A549 (cell line): ENCODE measurements at regions not wholly inside any gene's neighbourhood (a gene's known extent, or its start where the extent isn't known, plus 50 kb on each side); places are given as distances from the start of the nearest gene placed in this dataset.

Experiments used
- ATAC-seq, 2 experiments: fragments of 200-7000 bp in 1 of 2; fragments of >200 bp in 1 of 2; cut with Nextera tagmentation in 1 of 2; cut with Tn5 transposase in 1 of 2; 3 replicates each; pipeline versions ENCODE4 v1.8.0 to v1.9.1; 2018 to 2020; ENCODE audit warnings: mild to moderate bottlenecking in 1 of 2, moderate library complexity in 1 of 2
- CTCF ChIA-PET: fragments of 300-600 bp; sonication (Branson Sonifier 250); formaldehyde crosslinking; extraction: SDS; loops from one replicate; lab custom pipeline; 2021; ENCODE audit warnings: antibody characterized with exemption, inconsistent platforms; lab: Yijun Ruan, JAX
- POLR2A ChIA-PET: fragments of 350-600 bp; formaldehyde crosslinking; extraction: SDS; loops from one replicate; lab custom pipeline; 2021; ENCODE audit warnings: antibody characterized with exemption, inconsistent platforms; lab: Yijun Ruan, JAX
- DNase-seq, 2 experiments: peaks; one replicate each; pipeline versions ENCODE4 v3.0.0 to v3.0.0-alpha.2; 2011 to 2016; ENCODE audit warnings: low read depth in 1 of 2, low spot score in 1 of 2
- FAIRE-seq: peaks from 2 replicates; lab custom pipeline; 2011; peaks lifted over from hg19 to GRCh38; lab: Jason Lieb, UNC
- H3K27ac ChIP-seq, 2 experiments: fragments of >200 bp; sonication (Bioruptor Twin); formaldehyde crosslinking; 3 replicates each; pipeline ENCODE4 v1.5.1; 2016 to 2017
- H3K4me1 ChIP-seq: fragments of >200 bp; sonication (Bioruptor Twin); formaldehyde crosslinking; 3 replicates; pipeline ENCODE4 v1.6.1; 2016
- H3K4me2 ChIP-seq: fragments of >200 bp; sonication (Bioruptor Twin); formaldehyde crosslinking; 3 replicates; pipeline ENCODE4 v1.6.1; 2016
- H3K4me3 ChIP-seq: fragments of >200 bp; sonication (Bioruptor Twin); formaldehyde crosslinking; 3 replicates; pipeline ENCODE4 v1.5.1; 2016
- H3K9me3 ChIP-seq: fragments of >200 bp; sonication (Bioruptor Twin); formaldehyde crosslinking; 3 replicates; pipeline ENCODE4 v1.6.1; 2016
- BHLHE40 ChIP-seq: IDR thresholded peaks from 2 replicates; pipeline ENCODE4 v1.6.1; 2012; ENCODE audit warnings: low read depth, low read length, inconsistent platforms
- CBX2 ChIP-seq: fragments of 200-600 bp; sonication (generic); IDR thresholded peaks from 2 replicates; pipeline ENCODE4 v1.6.1; 2016; ENCODE audit warnings: low read depth, mild to moderate bottlenecking, borderline replicate concordance
- CEBPB ChIP-seq, 2 experiments: fragments of >200 bp in 1 of 2; sonication (Bioruptor Twin) in 1 of 2; formaldehyde crosslinking in 1 of 2; IDR thresholded peaks; 2 replicates each; pipeline ENCODE4 v1.6.1; 2012 to 2016
- CHD4 ChIP-seq: fragments of 200-600 bp; sonication (generic); IDR thresholded peaks from 2 replicates; pipeline ENCODE4 v1.6.1; 2016; ENCODE audit warnings: antibody characterized with exemption, mild to moderate bottlenecking, borderline replicate concordance
- EHF ChIP-seq: fragments of 250-450 bp; sonication (Bioruptor Pico); IDR thresholded peaks from 2 replicates; pipeline ENCODE4 v1.5.0; 2020; ENCODE audit warnings: mild to moderate bottlenecking
- EHMT2 ChIP-seq: fragments of 200-600 bp; sonication (generic); IDR thresholded peaks from 2 replicates; pipeline ENCODE4 v1.6.1; 2016; ENCODE audit warnings: antibody characterized with exemption, low read depth, mild to moderate bottlenecking, moderate library complexity
- EP300 ChIP-seq, 2 experiments: fragments of >200 bp; sonication (Bioruptor Twin); formaldehyde crosslinking; IDR thresholded peaks; 2 replicates in 1 of 2; 3 replicates in 1 of 2; pipeline ENCODE4 v1.6.1; 2016 to 2017
- FOSB ChIP-seq: fragments of 250-450 bp; sonication (Bioruptor Pico); IDR thresholded peaks from 2 replicates; pipeline ENCODE4 v1.5.0; 2020; ENCODE audit warnings: mild to moderate bottlenecking, moderate library complexity
- FOSL2 ChIP-seq, 2 experiments: fragments of 450-650 bp in 1 of 2; fragments of >200 bp in 1 of 2; sonication (Bioruptor Twin) in 1 of 2; formaldehyde crosslinking; IDR thresholded peaks; 2 replicates each; pipeline versions ENCODE4 v1.5.0 to v1.6.1; 2016 to 2020; ENCODE audit warnings: mild to moderate bottlenecking in 1 of 2, moderate library complexity in 1 of 2
- FOXS1 ChIP-seq: fragments of 250-450 bp; sonication (Bioruptor Pico); IDR thresholded peaks from 2 replicates; pipeline ENCODE4 v1.5.0; 2020; ENCODE audit warnings: mild to moderate bottlenecking, moderate library complexity
- GATA3 ChIP-seq: IDR thresholded peaks from 2 replicates; pipeline ENCODE4 v1.6.1; 2012; ENCODE audit warnings: borderline replicate concordance
- HEYL ChIP-seq: fragments of 250-450 bp; sonication (Bioruptor Pico); IDR thresholded peaks from 2 replicates; pipeline ENCODE4 v1.8.0; 2021; ENCODE audit warnings: mild to moderate bottlenecking, moderate library complexity
- HOXA7 ChIP-seq: fragments of 250-450 bp; sonication (Bioruptor Pico); IDR thresholded peaks from 2 replicates; pipeline ENCODE4 v1.5.0; 2020; ENCODE audit warnings: mild to moderate bottlenecking, moderate library complexity
- HOXB13 ChIP-seq: fragments of 250-450 bp; sonication (Bioruptor Pico); IDR thresholded peaks from 2 replicates; pipeline ENCODE4 v1.5.0; 2020; ENCODE audit warnings: low read depth, mild to moderate bottlenecking, moderate library complexity
- JUN ChIP-seq, 2 experiments: fragments of >200 bp; sonication (Bioruptor Twin); formaldehyde crosslinking; IDR thresholded peaks; 2 replicates in 1 of 2; 3 replicates in 1 of 2; pipeline ENCODE4 v1.6.1; 2016 to 2017
- JUNB ChIP-seq: fragments of >200 bp; sonication (Bioruptor Twin); formaldehyde crosslinking; IDR thresholded peaks from 2 replicates; pipeline ENCODE4 v1.6.1; 2016
- KDM5A ChIP-seq: fragments of 200-600 bp; sonication (generic); IDR thresholded peaks from 2 replicates; pipeline ENCODE4 v1.6.1; 2016; ENCODE audit warnings: antibody characterized with exemption, mild to moderate bottlenecking
- MAZ ChIP-seq: fragments of 150-350 bp; IDR thresholded peaks from 2 replicates; pipeline ENCODE4 v1.6.1; 2014; ENCODE audit warnings: antibody characterized with exemption, low read depth, low read length, borderline replicate concordance
- MYC ChIP-seq: IDR thresholded peaks from 2 replicates; pipeline ENCODE4 v1.6.1; 2012; ENCODE audit warnings: mild to moderate bottlenecking, inconsistent platforms, low read length, improper control_type of control experiment, borderline replicate concordance
- PHF8 ChIP-seq: fragments of 200-600 bp; sonication (generic); IDR thresholded peaks from 2 replicates; pipeline ENCODE4 v1.6.1; 2016; ENCODE audit warnings: low read depth, mild to moderate bottlenecking, antibody characterized with exemption, moderate library complexity, borderline replicate concordance
- POLR2A ChIP-seq: IDR thresholded peaks from 2 replicates; pipeline ENCODE4 v1.6.1; 2012; ENCODE audit warnings: mild to moderate bottlenecking, low read length
- RFX5 ChIP-seq: fragments of 450-650 bp; IDR thresholded peaks from 2 replicates; pipeline ENCODE4 v1.7.1; 2014; ENCODE audit warnings: antibody characterized with exemption, mild to moderate bottlenecking, moderate library complexity
- SMC3 ChIP-seq: fragments of >200 bp; sonication (Bioruptor Twin); formaldehyde crosslinking; IDR thresholded peaks from 3 replicates; pipeline ENCODE4 v1.6.1; 2018; ENCODE audit warnings: inconsistent platforms
- TFCP2L1 ChIP-seq: fragments of 250-450 bp; sonication (Bioruptor Pico); IDR thresholded peaks from 2 replicates; pipeline ENCODE4 v1.5.0; 2021; ENCODE audit warnings: mild to moderate bottlenecking
- TP53 ChIP-seq: fragments of 250-450 bp; sonication (Bioruptor Pico); IDR thresholded peaks from 2 replicates; pipeline ENCODE4 v1.5.0; 2021; ENCODE audit warnings: mild to moderate bottlenecking, moderate library complexity
- ZNF302 ChIP-seq: fragments of 250-450 bp; sonication (Bioruptor Pico); IDR thresholded peaks from 2 replicates; pipeline ENCODE4 v1.9.0; 2021; ENCODE audit warnings: inconsistent platforms, mild to moderate bottlenecking, moderate library complexity
- ZSCAN20 ChIP-seq: fragments of 250-450 bp; sonication (Bioruptor Pico); IDR thresholded peaks from 2 replicates; pipeline ENCODE4 v1.8.0; 2022; ENCODE audit warnings: mild to moderate bottlenecking, moderate library complexity
- WGBS: methylation state at CpG from one replicate; pipeline ENCODE4 v1.1.6; 2017; ENCODE audit errors: missing lambda C conversion rate; 5-methylcytosine and 5-hydroxymethylcytosine counted together
- TF ChIP-seq, protein P1 (sequence below): IDR thresholded peaks from 2 replicates; pipeline ENCODE4 v1.6.1; 2012
- TF ChIP-seq, protein P2 (sequence below): fragments of 150-350 bp; IDR thresholded peaks from 2 replicates; pipeline ENCODE4 v1.6.1; 2014; ENCODE audit warnings: low read depth, mild to moderate bottlenecking, low read length
- TF ChIP-seq, protein P3 (sequence below): fragments of >200 bp; sonication (Bioruptor Twin); formaldehyde crosslinking; IDR thresholded peaks from 3 replicates; pipeline ENCODE4 v1.5.1; 2016

DNA sequence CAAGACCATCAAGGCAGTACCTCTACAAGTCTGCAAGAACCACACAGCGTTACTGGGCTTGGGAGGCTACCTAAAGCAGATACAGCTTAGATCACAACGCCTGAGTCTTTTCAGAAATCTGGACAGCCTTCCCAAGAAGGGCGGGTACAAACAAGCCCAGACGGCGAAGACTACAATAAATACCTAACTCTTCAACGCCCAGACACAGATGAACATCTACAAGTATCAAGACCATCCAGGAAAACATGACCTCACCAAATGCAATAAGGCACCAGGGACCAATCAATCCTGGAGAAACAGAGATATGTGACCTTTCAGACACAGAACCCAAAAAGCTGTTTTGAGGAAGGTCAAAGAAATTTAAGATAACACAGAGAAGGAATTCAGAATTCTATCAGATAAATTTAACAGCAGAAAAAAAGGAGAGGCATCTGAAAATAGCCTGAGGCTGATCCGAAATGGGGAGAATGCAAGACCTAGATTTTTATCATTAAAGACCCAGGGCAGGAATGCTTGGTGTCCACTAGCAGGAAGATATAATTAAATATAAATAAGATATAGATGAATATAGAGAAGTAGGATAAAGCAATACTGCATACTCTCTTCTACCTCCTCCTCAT lies 131.7 kb upstream of the COL21A1 start:
- H3K9me3 ChIP-seq, result no peaks in the 10 kb centered on the region
- no peaks in the 10 kb centered on the region for H3K4me1 ChIP-seq
- TF ChIP-seq BHLHE40, result no peak
- TF ChIP-seq HOXB13, result no peak
- no peak for TF ChIP-seq POLR2A
- no peak for TF ChIP-seq EHMT2
- TF ChIP-seq FOSL2 (IDR thresholded peaks at IDR 0.05), result no peak
- no peak for TF ChIP-seq FOSL2 (CRISPR knock-in tag; IDR thresholded peaks at IDR 0.05)
- no peak for TF ChIP-seq GATA3
- TF ChIP-seq FOXS1 (CRISPR knock-in tag), result no peak
- no peak for TF ChIP-seq JUN (IDR thresholded peaks at IDR 0.05)
- TF ChIP-seq HEYL (CRISPR knock-in tag), result no peak
- TF ChIP-seq HOXA7, result no peak
- no peak for TF ChIP-seq PHF8
- no peak for TF ChIP-seq ZSCAN20 (CRISPR knock-in tag)
- TF ChIP-seq TFCP2L1 (CRISPR knock-in tag), result no peak
- TF ChIP-seq, protein P1, sequence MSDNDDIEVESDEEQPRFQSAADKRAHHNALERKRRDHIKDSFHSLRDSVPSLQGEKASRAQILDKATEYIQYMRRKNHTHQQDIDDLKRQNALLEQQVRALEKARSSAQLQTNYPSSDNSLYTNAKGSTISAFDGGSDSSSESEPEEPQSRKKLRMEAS, result no peak
- TF ChIP-seq, protein P2, sequence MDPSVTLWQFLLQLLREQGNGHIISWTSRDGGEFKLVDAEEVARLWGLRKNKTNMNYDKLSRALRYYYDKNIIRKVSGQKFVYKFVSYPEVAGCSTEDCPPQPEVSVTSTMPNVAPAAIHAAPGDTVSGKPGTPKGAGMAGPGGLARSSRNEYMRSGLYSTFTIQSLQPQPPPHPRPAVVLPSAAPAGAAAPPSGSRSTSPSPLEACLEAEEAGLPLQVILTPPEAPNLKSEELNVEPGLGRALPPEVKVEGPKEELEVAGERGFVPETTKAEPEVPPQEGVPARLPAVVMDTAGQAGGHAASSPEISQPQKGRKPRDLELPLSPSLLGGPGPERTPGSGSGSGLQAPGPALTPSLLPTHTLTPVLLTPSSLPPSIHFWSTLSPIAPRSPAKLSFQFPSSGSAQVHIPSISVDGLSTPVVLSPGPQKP, result no peak
- no peak for TF ChIP-seq MAZ
- no peak for TF ChIP-seq EHF (CRISPR knock-in tag)
- no peak for TF ChIP-seq MYC
- TF ChIP-seq, all 56 proteins: peak for 0
- ChIA-PET CTCF (no interaction called here), POLR2A (no interaction called here)
- 65% methylated on average over 7 of the region's 7 CpGs for WGBS
- DNase-seq (no peak), FAIRE-seq (no peak), ATAC-seq (no peak)
- Histone ChIP-seq H3K27ac (no peak overlapping the region), H3K4me2 (no peak overlapping the region), H3K4me3 (no peak overlapping the region)

DNA sequence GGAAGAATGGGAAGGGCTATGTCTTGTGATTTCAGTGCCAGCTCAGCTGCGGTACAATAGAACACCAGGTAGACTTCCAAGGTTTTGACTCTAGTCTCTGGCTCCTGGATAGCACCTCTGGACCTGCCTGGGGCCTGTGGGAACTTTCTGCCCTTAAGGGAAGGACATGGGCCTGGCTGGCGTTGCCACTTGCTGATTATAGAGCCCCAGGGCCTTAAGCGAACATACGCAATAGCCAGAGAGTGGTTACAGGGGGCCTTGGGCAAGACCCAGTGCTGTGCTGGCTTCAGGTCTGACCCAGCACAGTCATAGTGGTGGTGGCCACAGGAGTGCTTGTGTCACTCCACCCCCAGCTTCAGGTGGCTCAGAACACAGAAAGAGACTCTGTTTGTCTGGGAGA lies 131.1 kb upstream of the COL21A1 start:
- Histone ChIP-seq H3K4me3 (no peak overlapping the region), H3K9me3 (no peaks in the 10 kb centered on the region), H3K4me1 (no peaks in the 10 kb centered on the region), H3K4me2 (no peak overlapping the region), H3K27ac (no peak overlapping the region)
- CTCF ChIA-PET, result no interaction called here
- 71% methylated on average over 4 of the region's 4 CpGs for WGBS
- TF ChIP-seq FOSL2 (IDR thresholded peaks at IDR 0.05) (no peak), FOSL2 (CRISPR knock-in tag; IDR thresholded peaks at IDR 0.05) (no peak), CHD4 (no peak), HOXB13 (no peak), EP300 (IDR thresholded peaks at IDR 0.05) (no peak), SMC3 (no peak), POLR2A (no peak), EHF (CRISPR knock-in tag) (no peak), JUNB (no peak), ZNF302 (no peak), KDM5A (no peak), MYC (no peak), RFX5 (no peak)
- POLR2A ChIA-PET, result no interaction called here
- DNase-seq, result no peak
- FAIRE-seq, result no peak
- ATAC-seq, result no peak

DNA sequence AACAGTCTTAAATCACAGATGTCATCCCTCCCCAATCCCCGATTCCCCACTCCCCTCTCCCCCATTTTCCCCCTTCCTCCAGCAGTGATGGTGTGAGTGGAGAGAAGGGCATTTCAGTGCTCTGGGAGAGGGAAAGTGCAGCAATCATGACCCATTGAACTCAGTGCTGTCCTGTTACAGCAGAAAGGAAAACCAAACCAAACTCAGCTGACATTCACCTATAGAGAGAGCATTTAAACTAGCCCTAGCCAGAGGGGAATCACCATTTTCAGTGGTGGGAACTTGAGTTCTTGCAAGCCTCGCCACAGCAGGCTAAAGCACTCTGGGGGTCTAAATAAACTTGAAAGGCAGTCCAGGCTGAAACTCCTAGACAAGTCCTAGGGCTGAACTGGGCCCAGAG lies 129.9 kb upstream of the COL21A1 start:
- Histone ChIP-seq H3K4me2 (no peak overlapping the region), H3K4me1 (no peaks in the 10 kb centered on the region), H3K9me3 (no peaks in the 10 kb centered on the region), H3K27ac (no peak overlapping the region), H3K4me3 (no peak overlapping the region)
- no peak for ATAC-seq
- DNase-seq, result no peak
- WGBS, result 88% methylated on average over 1 of the region's 2 CpGs
- ChIA-PET CTCF (interaction anchor here (1.1 to 2.4 kb wide), 2 partner anchors 10 to 218 kb away, joined by 3 to 7 read pairs; no protein-coding TSS in a partner anchor), POLR2A (no interaction called here)
- FAIRE-seq, result no peak
- TF ChIP-seq CBX2 (no peak), ZNF302 (no peak), FOSB (CRISPR knock-in tag) (no peak), TP53 (CRISPR knock-in tag) (no peak), CEBPB (IDR thresholded peaks at IDR 0.05) (no peak), CHD4 (no peak), FOSL2 (IDR thresholded peaks at IDR 0.05) (no peak), FOSL2 (CRISPR knock-in tag; IDR thresholded peaks at IDR 0.05) (no peak)
- TF ChIP-seq, protein P3, sequence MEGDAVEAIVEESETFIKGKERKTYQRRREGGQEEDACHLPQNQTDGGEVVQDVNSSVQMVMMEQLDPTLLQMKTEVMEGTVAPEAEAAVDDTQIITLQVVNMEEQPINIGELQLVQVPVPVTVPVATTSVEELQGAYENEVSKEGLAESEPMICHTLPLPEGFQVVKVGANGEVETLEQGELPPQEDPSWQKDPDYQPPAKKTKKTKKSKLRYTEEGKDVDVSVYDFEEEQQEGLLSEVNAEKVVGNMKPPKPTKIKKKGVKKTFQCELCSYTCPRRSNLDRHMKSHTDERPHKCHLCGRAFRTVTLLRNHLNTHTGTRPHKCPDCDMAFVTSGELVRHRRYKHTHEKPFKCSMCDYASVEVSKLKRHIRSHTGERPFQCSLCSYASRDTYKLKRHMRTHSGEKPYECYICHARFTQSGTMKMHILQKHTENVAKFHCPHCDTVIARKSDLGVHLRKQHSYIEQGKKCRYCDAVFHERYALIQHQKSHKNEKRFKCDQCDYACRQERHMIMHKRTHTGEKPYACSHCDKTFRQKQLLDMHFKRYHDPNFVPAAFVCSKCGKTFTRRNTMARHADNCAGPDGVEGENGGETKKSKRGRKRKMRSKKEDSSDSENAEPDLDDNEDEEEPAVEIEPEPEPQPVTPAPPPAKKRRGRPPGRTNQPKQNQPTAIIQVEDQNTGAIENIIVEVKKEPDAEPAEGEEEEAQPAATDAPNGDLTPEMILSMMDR, result no peak
